ENCODE measurements at regions not wholly inside any gene's neighbourhood (a gene's known extent, or its start where the extent isn't known, plus 50 kb on each side); places are given as distances from the start of the nearest gene placed in this dataset.

DNA sequence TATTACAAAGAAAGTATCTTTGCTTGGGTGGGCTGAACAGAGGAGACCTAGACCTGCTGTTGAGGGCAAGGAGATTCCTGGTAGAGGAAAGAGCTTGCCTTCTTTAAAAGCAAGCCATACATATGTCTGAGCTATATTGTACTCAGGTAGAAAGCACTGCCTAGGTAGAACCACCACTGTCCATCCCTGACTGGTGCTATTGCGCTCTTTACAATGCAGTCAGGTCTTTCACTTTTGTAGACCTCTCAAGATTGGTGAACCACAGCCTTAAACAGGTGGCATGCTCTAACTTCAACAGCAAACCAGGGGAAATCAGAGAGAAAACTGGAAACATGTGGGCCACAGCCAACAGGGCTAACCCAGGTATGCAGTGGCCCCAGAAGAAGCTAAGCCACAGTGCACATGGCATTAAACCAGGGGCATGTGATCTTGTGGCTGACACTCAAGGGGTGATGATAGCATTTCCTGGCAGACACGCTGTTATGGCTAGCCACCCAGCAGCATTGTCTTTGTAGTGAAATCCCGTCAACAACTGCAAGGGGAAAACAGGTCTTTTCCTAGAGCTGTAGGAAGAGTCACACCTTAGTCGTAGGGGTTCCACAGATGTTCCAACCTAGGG, 253.9 kb upstream of the PCSK5 start:
- no peak for TF ChIP-seq POLR2A (IDR thresholded peaks at IDR 0.05)
- TF ChIP-seq, protein P1, sequence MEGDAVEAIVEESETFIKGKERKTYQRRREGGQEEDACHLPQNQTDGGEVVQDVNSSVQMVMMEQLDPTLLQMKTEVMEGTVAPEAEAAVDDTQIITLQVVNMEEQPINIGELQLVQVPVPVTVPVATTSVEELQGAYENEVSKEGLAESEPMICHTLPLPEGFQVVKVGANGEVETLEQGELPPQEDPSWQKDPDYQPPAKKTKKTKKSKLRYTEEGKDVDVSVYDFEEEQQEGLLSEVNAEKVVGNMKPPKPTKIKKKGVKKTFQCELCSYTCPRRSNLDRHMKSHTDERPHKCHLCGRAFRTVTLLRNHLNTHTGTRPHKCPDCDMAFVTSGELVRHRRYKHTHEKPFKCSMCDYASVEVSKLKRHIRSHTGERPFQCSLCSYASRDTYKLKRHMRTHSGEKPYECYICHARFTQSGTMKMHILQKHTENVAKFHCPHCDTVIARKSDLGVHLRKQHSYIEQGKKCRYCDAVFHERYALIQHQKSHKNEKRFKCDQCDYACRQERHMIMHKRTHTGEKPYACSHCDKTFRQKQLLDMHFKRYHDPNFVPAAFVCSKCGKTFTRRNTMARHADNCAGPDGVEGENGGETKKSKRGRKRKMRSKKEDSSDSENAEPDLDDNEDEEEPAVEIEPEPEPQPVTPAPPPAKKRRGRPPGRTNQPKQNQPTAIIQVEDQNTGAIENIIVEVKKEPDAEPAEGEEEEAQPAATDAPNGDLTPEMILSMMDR (IDR thresholded peaks at IDR 0.05): no peak
- no peaks in the 10 kb centered on the region for H3K36me3 ChIP-seq
- 64% methylated on average over 4 of the region's 4 CpGs for WGBS (ENCODE audit: insufficient coverage, low coverage, low lambda C conversion rate, missing lambda C conversion rate)

DNA sequence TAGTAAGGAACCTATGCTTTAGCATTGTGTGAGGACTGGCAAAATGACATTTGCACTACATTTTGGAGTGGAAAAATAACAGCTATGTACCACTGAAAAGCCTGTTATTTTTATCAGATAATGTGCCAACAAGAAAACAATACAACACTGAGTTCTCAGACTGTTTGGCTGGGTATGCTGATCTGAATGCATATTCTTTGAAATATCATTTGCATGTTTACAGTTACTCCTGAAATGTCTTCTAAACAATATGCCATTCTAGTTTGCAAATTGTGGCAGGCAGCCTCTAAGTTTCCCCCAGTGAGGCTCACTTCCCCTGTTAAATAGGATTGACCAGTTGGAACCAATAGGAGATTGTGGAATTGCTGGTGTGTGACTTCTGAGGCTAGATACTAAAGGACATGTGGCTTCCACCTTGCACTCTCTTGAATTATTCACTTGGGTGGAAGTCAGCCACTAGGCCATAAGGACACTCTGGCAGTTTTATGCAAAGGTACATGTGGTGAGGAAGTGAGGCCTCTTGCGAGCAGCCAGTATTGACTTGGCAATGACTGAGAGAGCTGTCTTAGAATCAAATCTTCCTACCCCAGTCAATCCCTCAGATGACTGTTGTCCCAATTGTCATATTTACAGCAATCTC, 250.4 kb upstream of the PCSK5 start:
- H3K27ac ChIP-seq: no peak overlapping the region
- no peak for TF ChIP-seq POLR2A (IDR thresholded peaks at IDR 0.05)
- TF ChIP-seq, protein P1 (IDR thresholded peaks at IDR 0.05): no peak
- no peaks in the 10 kb centered on the region for H3K4me1 ChIP-seq
- WGBS (ENCODE audit: insufficient coverage, low coverage, low lambda C conversion rate, missing lambda C conversion rate): 71% methylated on average over 1 of the region's 1 CpG
- no peaks in the 10 kb centered on the region for H3K9me3 ChIP-seq
- H3K36me3 ChIP-seq: no peaks in the 10 kb centered on the region
- ATAC-seq: no peak
- no peak overlapping the region for H3K4me3 ChIP-seq
- intact Hi-C loops (cut with DNase I): no loop called here
- no peaks in the 10 kb centered on the region for H3K27me3 ChIP-seq
- no peak for DNase-seq

More for the DNA sequence above, 253.9 kb upstream of the PCSK5 start:
- Histone ChIP-seq H3K9me3 (no peaks in the 10 kb centered on the region), H3K27me3 (no peaks in the 10 kb centered on the region), H3K4me1 (no peaks in the 10 kb centered on the region), H3K4me3 (no peak overlapping the region), H3K27ac (no peak overlapping the region)
- ATAC-seq (no peak), DNase-seq (no peak)
- intact Hi-C loops (cut with DNase I): no loop called here

DNA sequence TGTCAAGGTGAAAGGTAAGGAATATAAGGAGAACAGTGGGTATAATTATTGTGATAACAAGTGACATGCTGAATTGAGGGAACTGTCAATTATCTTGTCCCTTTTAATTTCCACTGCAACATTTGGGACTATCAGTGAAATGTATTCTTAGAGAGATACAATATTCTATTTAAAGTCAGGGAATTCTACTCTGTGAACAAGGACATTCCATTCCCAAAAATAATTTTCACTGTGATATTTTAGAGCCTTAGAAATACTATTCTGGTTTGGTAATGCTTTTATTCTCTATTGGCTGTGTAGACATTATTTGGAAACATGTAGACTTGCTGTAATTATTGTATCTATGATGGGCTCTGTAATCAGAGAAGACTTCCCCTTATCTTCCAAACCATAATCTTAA, 248.0 kb upstream of the PCSK5 start:
- Histone ChIP-seq H3K4me3 (no peak overlapping the region), H3K9me3 (no peaks in the 10 kb centered on the region), H3K36me3 (no peaks in the 10 kb centered on the region), H3K4me1 (no peaks in the 10 kb centered on the region), H3K27me3 (no peaks in the 10 kb centered on the region), H3K27ac (no peak overlapping the region)
- no peak for ATAC-seq
- TF ChIP-seq, protein P1 (IDR thresholded peaks at IDR 0.05): no peak
- TF ChIP-seq POLR2A (IDR thresholded peaks at IDR 0.05): no peak
- DNase-seq: no peak
- intact Hi-C loops (cut with DNase I): no loop called here

DNA sequence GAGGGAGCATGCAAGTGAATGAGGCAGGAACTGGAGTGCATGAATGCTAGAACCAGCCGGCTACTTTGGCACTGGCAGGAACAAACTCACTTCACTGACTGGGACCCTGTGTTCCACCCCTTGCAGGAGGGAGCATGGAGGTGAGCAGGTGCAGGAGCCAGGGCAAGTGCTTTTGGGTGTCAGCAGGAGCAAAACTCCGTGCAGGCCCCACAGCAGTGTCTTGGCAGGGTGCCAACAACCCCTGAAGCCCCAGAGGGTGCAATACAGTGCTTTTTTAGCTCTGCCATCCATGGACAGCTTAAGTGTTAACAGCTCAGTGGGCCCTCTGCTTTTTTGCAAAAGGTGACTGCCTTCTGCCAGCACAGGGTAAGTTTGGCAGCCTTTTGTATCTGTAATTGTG, 245.8 kb upstream of the PCSK5 start:
- no peak for TF ChIP-seq POLR2A (IDR thresholded peaks at IDR 0.05)
- TF ChIP-seq, protein P1 (IDR thresholded peaks at IDR 0.05): no peak
- no peaks in the 10 kb centered on the region for H3K27me3 ChIP-seq
- ATAC-seq: no peak
- H3K36me3 ChIP-seq: no peaks in the 10 kb centered on the region
- no peak overlapping the region for H3K4me3 ChIP-seq
- H3K4me1 ChIP-seq: no peaks in the 10 kb centered on the region
- DNase-seq: no peak
- intact Hi-C loops (cut with DNase I): no loop called here
- no peak overlapping the region for H3K27ac ChIP-seq
- no peaks in the 10 kb centered on the region for H3K9me3 ChIP-seq
- WGBS (ENCODE audit: insufficient coverage, low coverage, low lambda C conversion rate, missing lambda C conversion rate): 14% methylated on average over 1 of the region's 2 CpGs
